Fibroblast of lung (primary cell): ENCODE measurements at regions not wholly inside any gene's neighbourhood (a gene's known extent, or its start where the extent isn't known, plus 50 kb on each side); places are given as distances from the start of the nearest gene placed in this dataset.

Experiments used
- CTCF ChIP-seq, 2 donors: IDR thresholded peaks in 1 of 2; conservative IDR thresholded peaks in 1 of 2; 1 replicate in 1 of 2; 2 replicates in 1 of 2; pipeline ENCODE4 v1.5.1; 2011 to 2012; ENCODE audit warnings: low read length in 2 of 2, control low read depth in 1 of 2, inconsistent platforms in 1 of 2, low read depth in 1 of 2, mild to moderate bottlenecking in 1 of 2
- EZH2 ChIP-seq: IDR thresholded peaks from 2 replicates; pipeline ENCODE4 v1.5.1; 2012; ENCODE audit warnings: low read length, control low read depth, mild to moderate bottlenecking; ENCODE audit errors: missing control alignments

- TF ChIP-seq CTCF (conservative IDR thresholded peaks at IDR 0.05 in 1 of 2, IDR thresholded peaks at IDR 0.05 in 1 of 2; ENCODE audit: low read depth in 1 of 2, low read length in 2 of 2) (no peak), EZH2 (no peak)
Measured at GRCh38 chrX:99507768-99508167, 902.3 kb downstream of the PCDH19 start.
